IMR-90 (cell line): ENCODE measurements at regions not wholly inside any gene's neighbourhood (a gene's known extent, or its start where the extent isn't known, plus 50 kb on each side); places are given as distances from the start of the nearest gene placed in this dataset.

Source experiments
- BHLHE40 ChIP-seq: fragments of 150-350 bp; IDR thresholded peaks from 2 replicates; pipeline ENCODE4 v1.6.1; 2016; ENCODE audit warnings: mild to moderate bottlenecking, low read depth, low read length
- CEBPB ChIP-seq: IDR thresholded peaks from 2 replicates; pipeline ENCODE4 v1.6.1; 2012; ENCODE audit warnings: low read depth, low read length, improper control_type of control experiment
- FOS ChIP-seq: fragments of 150-350 bp; IDR thresholded peaks from 2 replicates; pipeline ENCODE4 v1.6.1; 2016; ENCODE audit warnings: low read depth, low read length
- MAFK ChIP-seq: IDR thresholded peaks from 2 replicates; pipeline ENCODE4 v1.6.1; 2012; ENCODE audit warnings: low read depth, low read length, improper control_type of control experiment
- MAZ ChIP-seq: IDR thresholded peaks from 2 replicates; pipeline ENCODE4 v1.6.1; 2012; ENCODE audit warnings: low read depth, mild to moderate bottlenecking, low read length, improper control_type of control experiment, moderate library complexity, borderline replicate concordance
- NFE2L2 ChIP-seq: fragments of 150-350 bp; IDR thresholded peaks from 2 replicates; pipeline ENCODE4 v1.6.1; 2016; ENCODE audit warnings: low read depth, mild to moderate bottlenecking, low read length
- POLR2A ChIP-seq: IDR thresholded peaks from 2 replicates; pipeline ENCODE4 v1.6.1; 2012; ENCODE audit warnings: mild to moderate bottlenecking, low read depth, low read length
- RAD21 ChIP-seq: IDR thresholded peaks from 2 replicates; pipeline ENCODE4 v1.6.1; 2012; ENCODE audit warnings: low read length, improper control_type of control experiment
- RCOR1 ChIP-seq: IDR thresholded peaks from 2 replicates; pipeline ENCODE4 v1.6.1; 2012; ENCODE audit warnings: mild to moderate bottlenecking, low read length, improper control_type of control experiment; ENCODE audit not compliant: insufficient replicate concordance
- SMC3 ChIP-seq: fragments of 150-350 bp; IDR thresholded peaks from 2 replicates; pipeline ENCODE4 v1.6.1; 2016; ENCODE audit warnings: low read depth, mild to moderate bottlenecking, antibody characterized with exemption, low read length, moderate library complexity
- TF ChIP-seq, protein P1 (sequence below): conservative IDR thresholded peaks from 2 replicates; pipeline ENCODE4 v1.5.1; 2012; ENCODE audit warnings: mild to moderate bottlenecking, low read depth, low read length, improper control_type of control experiment
- TF ChIP-seq, protein P2 (sequence below): fragments of 150-350 bp; IDR thresholded peaks from 2 replicates; pipeline ENCODE4 v1.6.1; 2016; ENCODE audit warnings: low read depth, mild to moderate bottlenecking, low read length, moderate library complexity, borderline replicate concordance

DNA sequence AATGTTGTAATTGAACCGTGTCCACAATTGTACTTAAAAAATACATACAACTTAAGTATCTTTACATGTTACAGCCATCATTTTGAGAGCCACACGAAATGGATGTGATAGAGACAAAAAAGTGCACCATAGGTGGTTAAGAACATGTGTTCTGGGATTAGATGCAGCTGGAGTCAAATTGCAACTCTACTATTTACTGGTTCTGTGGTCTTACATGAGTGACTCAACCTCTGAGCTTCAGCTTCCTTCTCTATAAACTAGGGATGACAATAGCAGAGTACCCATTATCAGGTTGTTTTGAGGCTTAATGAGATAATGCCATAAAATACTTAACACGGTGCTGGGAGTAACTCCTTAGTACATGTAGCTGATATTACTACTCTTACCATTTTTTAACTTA is 130.4 kb downstream of the IDS start:
- TF ChIP-seq, protein P1, sequence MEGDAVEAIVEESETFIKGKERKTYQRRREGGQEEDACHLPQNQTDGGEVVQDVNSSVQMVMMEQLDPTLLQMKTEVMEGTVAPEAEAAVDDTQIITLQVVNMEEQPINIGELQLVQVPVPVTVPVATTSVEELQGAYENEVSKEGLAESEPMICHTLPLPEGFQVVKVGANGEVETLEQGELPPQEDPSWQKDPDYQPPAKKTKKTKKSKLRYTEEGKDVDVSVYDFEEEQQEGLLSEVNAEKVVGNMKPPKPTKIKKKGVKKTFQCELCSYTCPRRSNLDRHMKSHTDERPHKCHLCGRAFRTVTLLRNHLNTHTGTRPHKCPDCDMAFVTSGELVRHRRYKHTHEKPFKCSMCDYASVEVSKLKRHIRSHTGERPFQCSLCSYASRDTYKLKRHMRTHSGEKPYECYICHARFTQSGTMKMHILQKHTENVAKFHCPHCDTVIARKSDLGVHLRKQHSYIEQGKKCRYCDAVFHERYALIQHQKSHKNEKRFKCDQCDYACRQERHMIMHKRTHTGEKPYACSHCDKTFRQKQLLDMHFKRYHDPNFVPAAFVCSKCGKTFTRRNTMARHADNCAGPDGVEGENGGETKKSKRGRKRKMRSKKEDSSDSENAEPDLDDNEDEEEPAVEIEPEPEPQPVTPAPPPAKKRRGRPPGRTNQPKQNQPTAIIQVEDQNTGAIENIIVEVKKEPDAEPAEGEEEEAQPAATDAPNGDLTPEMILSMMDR, result no peak
- no peak for TF ChIP-seq RCOR1
- TF ChIP-seq, protein P2, sequence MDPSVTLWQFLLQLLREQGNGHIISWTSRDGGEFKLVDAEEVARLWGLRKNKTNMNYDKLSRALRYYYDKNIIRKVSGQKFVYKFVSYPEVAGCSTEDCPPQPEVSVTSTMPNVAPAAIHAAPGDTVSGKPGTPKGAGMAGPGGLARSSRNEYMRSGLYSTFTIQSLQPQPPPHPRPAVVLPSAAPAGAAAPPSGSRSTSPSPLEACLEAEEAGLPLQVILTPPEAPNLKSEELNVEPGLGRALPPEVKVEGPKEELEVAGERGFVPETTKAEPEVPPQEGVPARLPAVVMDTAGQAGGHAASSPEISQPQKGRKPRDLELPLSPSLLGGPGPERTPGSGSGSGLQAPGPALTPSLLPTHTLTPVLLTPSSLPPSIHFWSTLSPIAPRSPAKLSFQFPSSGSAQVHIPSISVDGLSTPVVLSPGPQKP, result no peak
- no peak for TF ChIP-seq POLR2A
- no peak for TF ChIP-seq SMC3
- TF ChIP-seq BHLHE40, result no peak
- no peak for TF ChIP-seq RAD21
- no peak for TF ChIP-seq FOS
- TF ChIP-seq MAZ, result no peak
- no peak for TF ChIP-seq MAFK
- TF ChIP-seq CEBPB, result no peak
- no peak for TF ChIP-seq NFE2L2
